CD4-positive, alpha-beta T cell (primary cell): ENCODE measurements at regions not wholly inside any gene's neighbourhood (a gene's known extent, or its start where the extent isn't known, plus 50 kb on each side); places are given as distances from the start of the nearest gene placed in this dataset.

Experiments
- ATAC-seq: fragments of 200-7000 bp; cut with Tn5 transposase; one replicate; pipeline ENCODE4 v1.10.0; 2022; ENCODE audit warnings: mild to moderate bottlenecking; ENCODE audit not compliant: poor library complexity
- CTCF ChIA-PET: fragments of 350-600 bp; sonication (Branson Sonifier 250); formaldehyde crosslinking; loops from one replicate; lab custom pipeline; 2021; ENCODE audit warnings: antibody characterized with exemption, inconsistent platforms; lab: Charles Lee
- POLR2A ChIA-PET: fragments of 350-600 bp; sonication (Branson Sonifier 250); formaldehyde crosslinking; loops from one replicate; lab custom pipeline; 2021; ENCODE audit warnings: antibody characterized with exemption, inconsistent platforms; lab: Charles Lee
- DNase-seq, 14 experiments: peaks; one replicate each; pipeline ENCODE4 v3.0.0-alpha.2; 2013 to 2020; ENCODE audit warnings: mixed read lengths in 2 of 14
- H3K27ac ChIP-seq, 2 donors: one replicate each; pipeline versions ENCODE4 v1.5.1 to v1.7.0; 2013; ENCODE audit warnings: low read length in 2 of 2, low read depth in 1 of 2, mild to moderate bottlenecking in 1 of 2
- H3K27me3 ChIP-seq, 2 experiments: 1 replicate in 1 of 2; 2 replicates in 1 of 2; pipeline versions ENCODE4 v1.6.1 to v1.7.0; 2013; ENCODE audit warnings: low read length in 2 of 2, control low read depth in 1 of 2, mild to moderate bottlenecking in 1 of 2, moderate library complexity in 1 of 2; ENCODE audit not compliant: insufficient read depth in 2 of 2, control insufficient read depth in 1 of 2
- H3K36me3 ChIP-seq: one replicate; pipeline ENCODE4 v1.6.1; 2013; ENCODE audit warnings: low read length, control low read depth; ENCODE audit not compliant: insufficient read depth
- H3K4me1 ChIP-seq: one replicate; pipeline ENCODE4 v1.6.1; 2013; ENCODE audit warnings: low read length, control low read depth; ENCODE audit not compliant: insufficient read depth
- H3K4me3 ChIP-seq: one replicate; pipeline ENCODE4 v1.5.1; 2013; ENCODE audit warnings: mild to moderate bottlenecking, low read length, moderate library complexity
- H3K9me3 ChIP-seq, 2 experiments: 1 replicate in 1 of 2; 2 replicates in 1 of 2; pipeline versions ENCODE4 v1.6.1 to v1.7.0; 2013; ENCODE audit warnings: low read length in 2 of 2, mild to moderate bottlenecking in 2 of 2, control low read depth in 1 of 2, moderate library complexity in 1 of 2; ENCODE audit not compliant: control insufficient read depth in 1 of 2, insufficient read depth in 1 of 2
- H3K27ac Mint-ChIP-seq: one replicate; pipeline ENCODE4 v1.8.0; 2020; ENCODE audit warnings: mixed read lengths
- H3K27me3 Mint-ChIP-seq: one replicate; pipeline ENCODE4 v1.8.0; 2021; ENCODE audit warnings: mixed read lengths
- H3K36me3 Mint-ChIP-seq: one replicate; pipeline ENCODE4 v1.8.0; 2021; ENCODE audit warnings: low read depth, mixed read lengths
- H3K4me1 Mint-ChIP-seq: one replicate; pipeline ENCODE4 v1.8.0; 2021; ENCODE audit warnings: low read depth, mixed read lengths
- H3K4me3 Mint-ChIP-seq: one replicate; pipeline ENCODE4 v1.8.0; 2020; ENCODE audit warnings: mild to moderate bottlenecking, mixed read lengths
- H3K9me3 Mint-ChIP-seq: one replicate; pipeline ENCODE4 v1.8.0; 2020; ENCODE audit warnings: mixed read lengths
- intact Hi-C, 2 experiments: fragments of 100-400 bp; cut with DNase I in 1 of 2; cut with micrococcal nuclease in 1 of 2; formaldehyde crosslinking; loops; one replicate each; pipeline versions ENCODE4 v1.15.1 to v1.9.0; 2023 to 2025; cut with DNase I, micrococcal nuclease
- TF ChIP-seq, protein P1 (sequence below): fragments of 200-600 bp; IDR thresholded peaks from one replicate; pipeline ENCODE4 v1.8.0; 2022; ENCODE audit warnings: antibody characterized with exemption, mild to moderate bottlenecking

GRCh38 chrX:9180623-9181022, 146.7 kb upstream of the FAM9B start:
- TF ChIP-seq, protein P1, sequence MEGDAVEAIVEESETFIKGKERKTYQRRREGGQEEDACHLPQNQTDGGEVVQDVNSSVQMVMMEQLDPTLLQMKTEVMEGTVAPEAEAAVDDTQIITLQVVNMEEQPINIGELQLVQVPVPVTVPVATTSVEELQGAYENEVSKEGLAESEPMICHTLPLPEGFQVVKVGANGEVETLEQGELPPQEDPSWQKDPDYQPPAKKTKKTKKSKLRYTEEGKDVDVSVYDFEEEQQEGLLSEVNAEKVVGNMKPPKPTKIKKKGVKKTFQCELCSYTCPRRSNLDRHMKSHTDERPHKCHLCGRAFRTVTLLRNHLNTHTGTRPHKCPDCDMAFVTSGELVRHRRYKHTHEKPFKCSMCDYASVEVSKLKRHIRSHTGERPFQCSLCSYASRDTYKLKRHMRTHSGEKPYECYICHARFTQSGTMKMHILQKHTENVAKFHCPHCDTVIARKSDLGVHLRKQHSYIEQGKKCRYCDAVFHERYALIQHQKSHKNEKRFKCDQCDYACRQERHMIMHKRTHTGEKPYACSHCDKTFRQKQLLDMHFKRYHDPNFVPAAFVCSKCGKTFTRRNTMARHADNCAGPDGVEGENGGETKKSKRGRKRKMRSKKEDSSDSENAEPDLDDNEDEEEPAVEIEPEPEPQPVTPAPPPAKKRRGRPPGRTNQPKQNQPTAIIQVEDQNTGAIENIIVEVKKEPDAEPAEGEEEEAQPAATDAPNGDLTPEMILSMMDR, result no peak
- no peaks in the 10 kb centered on the region for H3K36me3 Mint-ChIP-seq
- no peak overlapping the region for H3K27ac Mint-ChIP-seq
- Histone ChIP-seq H3K27ac (no peak overlapping the region), H3K9me3 (no peaks in the 10 kb centered on the region), H3K4me3 (no peak overlapping the region), H3K4me1 (no peaks in the 10 kb centered on the region), H3K27me3 (no peaks in the 10 kb centered on the region), H3K36me3 (no peaks in the 10 kb centered on the region)
- no peaks in the 10 kb centered on the region for H3K4me1 Mint-ChIP-seq
- H3K27me3 Mint-ChIP-seq, result no peaks in the 10 kb centered on the region
- intact Hi-C loops, result no loop called here
- DNase-seq (no peak), ATAC-seq (no peak)
- POLR2A ChIA-PET, result no interaction called here
- H3K4me3 Mint-ChIP-seq, result no peak overlapping the region
- CTCF ChIA-PET, result interaction anchor here (1.1 kb wide), 1 partner anchor 13 kb away, joined by 3 read pairs; no protein-coding TSS in a partner anchor
- H3K9me3 Mint-ChIP-seq, result peaks cover 2% of the 10 kb centered on the region

- H3K4me3 Mint-ChIP-seq, result no peak overlapping the region
- no peaks in the 10 kb centered on the region for H3K36me3 Mint-ChIP-seq
- TF ChIP-seq, protein P1, result no peak
- H3K27ac Mint-ChIP-seq, result no peak overlapping the region
- no peaks in the 10 kb centered on the region for H3K36me3 ChIP-seq
- H3K9me3 Mint-ChIP-seq, result peaks cover 2% of the 10 kb centered on the region
- ChIA-PET POLR2A (no interaction called here), CTCF (no interaction called here)
- no peaks in the 10 kb centered on the region for H3K27me3 ChIP-seq
- H3K27me3 Mint-ChIP-seq, result no peaks in the 10 kb centered on the region
- no peaks in the 10 kb centered on the region for H3K4me1 ChIP-seq
- no peaks in the 10 kb centered on the region for H3K9me3 ChIP-seq
- no peak overlapping the region for H3K27ac ChIP-seq
- no peak for DNase-seq
- H3K4me1 Mint-ChIP-seq, result no peaks in the 10 kb centered on the region
- no peak for ATAC-seq
- H3K4me3 ChIP-seq, result no peak overlapping the region
- intact Hi-C loops, result no loop called here
These were observed 148.1 kb upstream of the FAM9B start for GRCh38 chrX:9182041-9182440.

DNA sequence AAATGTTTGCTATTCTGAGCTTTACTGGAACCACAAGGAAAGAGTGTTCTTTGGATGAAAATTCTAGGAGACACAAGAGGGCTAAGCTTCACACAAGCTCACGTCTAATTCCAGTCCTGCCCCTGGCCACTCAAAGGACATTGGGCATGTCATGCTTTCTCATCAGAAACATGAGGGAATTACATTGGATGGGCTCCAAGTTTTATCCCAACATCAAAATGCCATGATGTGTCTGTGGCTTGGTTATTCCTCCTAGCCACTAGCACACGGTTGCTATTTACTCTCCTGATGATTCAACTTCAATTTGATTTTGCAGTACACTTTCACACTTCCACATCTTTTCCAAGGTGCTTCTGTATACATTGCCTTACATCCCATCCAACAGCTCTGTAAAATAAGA, 149.6 kb upstream of the FAM9B start:
- POLR2A ChIA-PET, result interaction anchor here (0.7 kb wide), 1 partner anchor 18 kb away, joined by 3 read pairs; no protein-coding TSS in a partner anchor
- DNase-seq, result no peak
- Histone ChIP-seq H3K36me3 (no peaks in the 10 kb centered on the region), H3K4me1 (no peaks in the 10 kb centered on the region), H3K27me3 (no peaks in the 10 kb centered on the region), H3K9me3 (no peaks in the 10 kb centered on the region), H3K4me3 (no peak overlapping the region), H3K27ac (no peak overlapping the region)
- H3K4me3 Mint-ChIP-seq, result no peak overlapping the region
- ATAC-seq, result no peak
- intact Hi-C loops, result no loop called here
- no peaks in the 10 kb centered on the region for H3K27me3 Mint-ChIP-seq
- H3K27ac Mint-ChIP-seq, result no peak overlapping the region
- no peaks in the 10 kb centered on the region for H3K36me3 Mint-ChIP-seq
- CTCF ChIA-PET, result no interaction called here
- H3K9me3 Mint-ChIP-seq, result peaks cover 2% of the 10 kb centered on the region
- no peaks in the 10 kb centered on the region for H3K4me1 Mint-ChIP-seq
- TF ChIP-seq, protein P1, result no peak
